Spinal cord (tissue), 9 donors: ENCODE measurements at regions not wholly inside any gene's neighbourhood (a gene's known extent, or its start where the extent isn't known, plus 50 kb on each side); places are given as distances from the start of the nearest gene placed in this dataset.

Experiments used
- DNase-seq, 6 donors: peaks; one replicate each; pipeline versions ENCODE4 v3.0.0 to v3.0.0-alpha.2; 2013 to 2015; ENCODE audit warnings: low spot score in 6 of 6, low read depth in 4 of 6
- H3K27ac ChIP-seq: one replicate; pipeline ENCODE4 v1.5.1; 2013; ENCODE audit warnings: low read depth, low read length, control low read depth
- H3K27me3 ChIP-seq: one replicate; pipeline ENCODE4 v1.6.1; 2013; ENCODE audit warnings: low read length; ENCODE audit not compliant: control insufficient read depth, insufficient read depth
- H3K36me3 ChIP-seq: one replicate; pipeline ENCODE4 v1.6.1; 2013; ENCODE audit warnings: low read length; ENCODE audit not compliant: control insufficient read depth, insufficient read depth
- H3K4me1 ChIP-seq: one replicate; pipeline ENCODE4 v1.6.1; 2013; ENCODE audit warnings: low read length; ENCODE audit not compliant: control insufficient read depth, insufficient read depth
- H3K4me3 ChIP-seq: one replicate; pipeline ENCODE4 v1.5.1; 2013; ENCODE audit warnings: low read depth, low read length, control low read depth
- H3K9me3 ChIP-seq: one replicate; pipeline ENCODE4 v1.6.1; 2013; ENCODE audit warnings: low read length; ENCODE audit not compliant: control insufficient read depth, insufficient read depth
- WGBS: methylation state at CpG from one replicate; pipeline ENCODE4 v1.1.5; 2013; ENCODE audit warnings: missing lambda C conversion rate; ENCODE audit not compliant: insufficient coverage; 5-methylcytosine and 5-hydroxymethylcytosine counted together
- donor health status: healthy.

- Histone ChIP-seq H3K27me3 (no peaks in the 10 kb centered on the region), H3K4me1 (no peaks in the 10 kb centered on the region), H3K27ac (no peak overlapping the region), H3K36me3 (no peaks in the 10 kb centered on the region), H3K9me3 (no peaks in the 10 kb centered on the region), H3K4me3 (no peak overlapping the region)
- no peak for DNase-seq
- no CpG with 5 or more reads among the region's 4 CpGs for WGBS
Measured at GRCh38 chr1:5579966-5580365, 412.3 kb downstream of the NPHP4 start.

- Histone ChIP-seq H3K27ac (no peak overlapping the region), H3K9me3 (no peaks in the 10 kb centered on the region), H3K4me1 (no peaks in the 10 kb centered on the region), H3K27me3 (no peaks in the 10 kb centered on the region), H3K4me3 (no peak overlapping the region), H3K36me3 (no peaks in the 10 kb centered on the region)
- 90% methylated on average over 6 of the region's 8 CpGs for WGBS
- no peak for DNase-seq
Measured at GRCh38 chr1:5578690-5579089, 413.5 kb downstream of the NPHP4 start.

GRCh38 chr1:5577255-5578040 is 414.8 kb downstream of the NPHP4 start:
- WGBS: 96% methylated on average over 4 of the region's 6 CpGs
- Histone ChIP-seq H3K27me3 (no peaks in the 10 kb centered on the region), H3K4me1 (no peaks in the 10 kb centered on the region), H3K27ac (no peak overlapping the region), H3K36me3 (no peaks in the 10 kb centered on the region), H3K9me3 (no peaks in the 10 kb centered on the region), H3K4me3 (no peak overlapping the region)
- DNase-seq: no peak

- WGBS: 78% methylated on average over 1 of the region's 5 CpGs
- H3K36me3 ChIP-seq: no peaks in the 10 kb centered on the region
- H3K4me3 ChIP-seq: no peak overlapping the region
- no peak for DNase-seq
- no peaks in the 10 kb centered on the region for H3K4me1 ChIP-seq
- no peaks in the 10 kb centered on the region for H3K9me3 ChIP-seq
- no peaks in the 10 kb centered on the region for H3K27me3 ChIP-seq
- no peak overlapping the region for H3K27ac ChIP-seq
Measured at GRCh38 chr1:5576673-5577065, 415.6 kb downstream of the NPHP4 start.

GRCh38 chr1:5576011-5576672 is 416.1 kb downstream of the NPHP4 start:
- no peak overlapping the region for H3K4me3 ChIP-seq
- no peaks in the 10 kb centered on the region for H3K36me3 ChIP-seq
- H3K4me1 ChIP-seq: no peaks in the 10 kb centered on the region
- no peaks in the 10 kb centered on the region for H3K9me3 ChIP-seq
- H3K27ac ChIP-seq: no peak overlapping the region
- 91% methylated on average over 5 of the region's 9 CpGs for WGBS
- no peak for DNase-seq
- H3K27me3 ChIP-seq: no peaks in the 10 kb centered on the region

GRCh38 chr1:5575396-5575940 is 416.8 kb downstream of the NPHP4 start:
- DNase-seq: no peak
- no peak overlapping the region for H3K27ac ChIP-seq
- H3K36me3 ChIP-seq: no peaks in the 10 kb centered on the region
- H3K27me3 ChIP-seq: no peaks in the 10 kb centered on the region
- no peaks in the 10 kb centered on the region for H3K9me3 ChIP-seq
- WGBS: 87% methylated on average over 5 of the region's 5 CpGs
- no peaks in the 10 kb centered on the region for H3K4me1 ChIP-seq
- H3K4me3 ChIP-seq: no peak overlapping the region

GRCh38 chr1:5574641-5575040 is 417.6 kb downstream of the NPHP4 start:
- WGBS: 70% methylated on average over 4 of the region's 4 CpGs

GRCh38 chr1:5572794-5573193 is 419.4 kb downstream of the NPHP4 start:
- Histone ChIP-seq H3K4me1 (no peaks in the 10 kb centered on the region), H3K9me3 (peaks cover 4% of the 10 kb centered on the region), H3K36me3 (no peaks in the 10 kb centered on the region), H3K27me3 (no peaks in the 10 kb centered on the region), H3K4me3 (no peak overlapping the region), H3K27ac (no peak overlapping the region)
- WGBS: 89% methylated on average over 2 of the region's 2 CpGs
- DNase-seq: no peak

More at GRCh38 chr1:5574641-5575040, 417.6 kb downstream of the NPHP4 start:
- Histone ChIP-seq H3K27me3 (no peaks in the 10 kb centered on the region), H3K36me3 (no peaks in the 10 kb centered on the region), H3K9me3 (no peaks in the 10 kb centered on the region), H3K27ac (no peak overlapping the region), H3K4me1 (no peaks in the 10 kb centered on the region), H3K4me3 (no peak overlapping the region)
- DNase-seq: no peak

- peaks cover 4% of the 10 kb centered on the region for H3K9me3 ChIP-seq
- no peaks in the 10 kb centered on the region for H3K36me3 ChIP-seq
- H3K27ac ChIP-seq: no peak overlapping the region
- no peak for DNase-seq
- H3K27me3 ChIP-seq: no peaks in the 10 kb centered on the region
- WGBS: 67% methylated on average over 7 of the region's 11 CpGs
- no peaks in the 10 kb centered on the region for H3K4me1 ChIP-seq
- no peak overlapping the region for H3K4me3 ChIP-seq
Measured at GRCh38 chr1:5571861-5572401, 420.3 kb downstream of the NPHP4 start.
